Fibroblast of villous mesenchyme (primary cell): ENCODE measurements at regions not wholly inside any gene's neighbourhood (a gene's known extent, or its start where the extent isn't known, plus 50 kb on each side); places are given as distances from the start of the nearest gene placed in this dataset.
"Not testable (repeated sequence)": the region's sequence is repeated elsewhere in the genome, so short reads cannot be mapped to it uniquely, and the experiment has no call there.

Experiments
- DNase-seq: peaks from one replicate; pipeline ENCODE4 v3.0.0-alpha.2; 2010; ENCODE audit warnings: low read depth
- H3K4me3 ChIP-seq: 2 replicates; pipeline ENCODE4 v1.5.1; 2011; ENCODE audit warnings: low read depth, mild to moderate bottlenecking, low read length
- CTCF ChIP-seq: IDR thresholded peaks from 2 replicates; pipeline ENCODE4 v1.5.1; 2012; ENCODE audit warnings: low read depth, mild to moderate bottlenecking, low read length; ENCODE audit not compliant: insufficient read depth

DNA sequence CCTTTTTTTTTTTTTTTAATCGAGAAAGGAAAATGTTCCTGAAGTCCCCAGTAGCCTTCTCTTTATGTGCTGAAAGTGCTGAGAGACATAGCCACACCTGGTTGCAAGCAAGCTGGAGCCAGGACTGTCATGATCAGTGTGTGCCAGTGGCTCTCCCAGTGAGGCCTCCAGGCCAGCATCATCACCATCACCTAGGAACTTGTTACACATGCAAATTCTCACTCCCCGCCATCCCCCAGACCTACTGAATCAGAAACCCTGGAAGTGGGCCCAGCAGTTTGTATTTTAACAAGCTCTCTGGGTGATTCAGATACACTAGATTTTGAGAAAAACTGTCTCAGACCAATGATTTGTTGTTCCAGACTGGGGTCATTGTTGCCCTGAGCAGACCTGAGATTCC is 181.9 kb upstream of the GLRA1 start:
- DNase-seq, result no peak
- no peak for TF ChIP-seq CTCF
- H3K4me3 ChIP-seq, result no peak overlapping the region

GRCh38 chr5:152105085-152105484 is 180.4 kb upstream of the GLRA1 start:
- no peak for TF ChIP-seq CTCF
- no peak for DNase-seq

DNA sequence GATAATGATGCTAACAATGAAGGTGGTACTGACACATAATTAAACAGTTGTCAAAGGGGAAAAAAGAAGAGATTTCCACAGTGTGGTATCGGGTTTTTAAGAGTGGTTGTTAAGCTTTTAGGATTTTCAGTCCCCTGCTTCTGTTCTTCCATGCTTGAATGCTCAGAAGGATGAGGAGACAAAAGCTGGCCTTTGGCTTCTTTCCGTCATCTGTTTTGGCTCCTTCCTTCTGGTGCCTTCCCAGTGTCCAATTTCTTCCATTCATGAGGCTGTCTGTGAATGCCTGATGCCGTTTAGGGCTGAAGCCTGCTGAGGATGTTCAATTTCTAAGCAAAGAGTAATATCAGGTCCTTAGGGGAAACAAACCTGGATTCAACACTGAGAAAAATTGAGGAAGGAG is 179.6 kb upstream of the GLRA1 start:
- no peak for DNase-seq
- no peak overlapping the region for H3K4me3 ChIP-seq
- TF ChIP-seq CTCF, result no peak

More at GRCh38 chr5:152105085-152105484, 180.4 kb upstream of the GLRA1 start:
- no peak overlapping the region for H3K4me3 ChIP-seq

GRCh38 chr5:152102908-152103307 is 178.3 kb upstream of the GLRA1 start:
- DNase-seq, H3K4me3 ChIP-seq: not testable (repeated sequence)

DNA sequence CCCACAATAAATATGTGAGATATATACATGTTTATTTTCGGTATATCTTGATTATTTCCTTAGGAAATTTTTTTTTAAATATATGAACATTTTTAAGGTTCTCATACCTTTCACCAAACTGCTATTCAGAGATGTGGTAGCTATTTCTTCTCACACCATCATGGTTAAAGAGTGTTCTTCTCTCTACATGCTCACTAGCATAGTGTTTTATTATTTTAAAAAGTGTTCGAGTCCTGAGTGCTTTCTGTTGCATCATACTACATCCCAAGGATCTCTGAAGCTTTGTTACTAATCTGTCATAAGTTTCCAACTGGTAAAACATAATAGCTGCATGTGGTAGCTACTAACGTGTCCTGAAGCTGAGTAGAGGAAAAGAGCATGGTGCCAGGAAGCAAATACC is 177.4 kb upstream of the GLRA1 start:
- no peak for DNase-seq
- H3K4me3 ChIP-seq, result no peak overlapping the region
- TF ChIP-seq CTCF, result no peak

DNA sequence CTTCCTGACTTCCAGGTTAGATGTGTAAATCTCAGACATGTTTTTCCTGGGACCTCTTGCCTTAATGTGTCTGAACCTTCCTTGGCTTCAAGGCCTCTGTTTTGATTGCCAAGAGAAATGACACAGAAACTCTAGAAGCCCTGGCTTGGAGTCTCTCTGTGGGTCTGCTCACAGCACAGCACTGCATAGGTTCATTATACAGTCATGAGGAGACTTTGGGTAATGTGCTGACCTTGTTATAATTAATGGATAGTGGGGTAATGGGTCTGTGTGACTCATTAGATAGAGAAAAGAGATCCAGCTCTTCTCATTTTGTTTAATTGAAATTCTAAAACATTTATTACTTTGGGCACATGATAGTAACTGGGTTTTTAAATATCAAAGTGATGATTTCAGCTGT is 175.8 kb upstream of the GLRA1 start:
- no peak for TF ChIP-seq CTCF
- no peak overlapping the region for H3K4me3 ChIP-seq
- no peak for DNase-seq

DNA sequence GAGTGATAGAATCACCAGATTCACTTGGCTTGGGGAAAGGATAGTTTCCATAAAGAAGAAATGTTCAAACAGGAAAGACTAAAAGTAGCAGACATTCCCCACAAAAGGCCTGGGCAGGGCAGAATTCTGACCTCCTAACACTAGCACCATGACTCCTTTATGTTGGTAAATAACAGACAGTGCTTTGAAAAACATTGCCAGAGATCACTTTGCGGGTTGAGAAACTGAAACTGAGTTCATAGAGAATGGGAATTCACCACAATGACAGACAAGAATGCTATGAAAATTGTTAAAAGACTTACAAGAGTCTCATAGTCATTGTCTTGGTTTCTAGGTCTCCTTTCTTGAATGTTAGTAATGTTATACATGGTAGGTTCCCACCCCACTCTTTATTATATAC is 172.5 kb upstream of the GLRA1 start:
- DNase-seq, result no peak
- TF ChIP-seq CTCF, result no peak
- no peak overlapping the region for H3K4me3 ChIP-seq
